ENCODE measurements at regions not wholly inside any gene's neighbourhood (a gene's known extent, or its start where the extent isn't known, plus 50 kb on each side); places are given as distances from the start of the nearest gene placed in this dataset.

DNA sequence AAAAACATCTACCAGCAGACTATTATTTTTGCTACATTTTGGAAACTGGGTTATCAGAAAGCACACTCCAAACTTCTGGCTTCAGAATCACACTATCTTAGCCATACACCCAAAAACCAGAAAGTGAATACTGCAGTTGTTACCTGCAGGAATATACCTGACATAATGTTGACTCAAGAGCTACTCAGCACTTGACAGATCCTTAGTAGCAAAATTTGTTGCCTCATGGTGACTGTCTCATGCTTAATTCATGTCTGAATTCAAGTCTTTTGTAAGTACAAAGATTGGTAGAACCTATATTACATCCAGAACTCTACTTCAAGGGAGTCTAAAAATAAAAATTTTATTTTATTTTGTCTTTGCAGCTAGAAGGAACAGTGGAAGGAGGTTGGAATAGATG lies 140.2 kb upstream of the GYPA start:
- H3K27me3 ChIP-seq (ENCODE audit: control insufficient read depth, insufficient read depth, low read length): no peaks in the 10 kb centered on the region
- H3K9me3 ChIP-seq (ENCODE audit: control insufficient read depth, low read depth, low read length): no peaks in the 10 kb centered on the region
- no peak overlapping the region for H3K4me3 ChIP-seq (ENCODE audit: low read length)
- DNase-seq: no peak
- no peaks in the 10 kb centered on the region for H3K4me1 ChIP-seq (ENCODE audit: control insufficient read depth, insufficient read depth, low read length)
- H3K36me3 ChIP-seq (ENCODE audit: control insufficient read depth, insufficient read depth, low read length): no peaks in the 10 kb centered on the region
- no peak overlapping the region for H3K27ac ChIP-seq (ENCODE audit: low read length)

DNA sequence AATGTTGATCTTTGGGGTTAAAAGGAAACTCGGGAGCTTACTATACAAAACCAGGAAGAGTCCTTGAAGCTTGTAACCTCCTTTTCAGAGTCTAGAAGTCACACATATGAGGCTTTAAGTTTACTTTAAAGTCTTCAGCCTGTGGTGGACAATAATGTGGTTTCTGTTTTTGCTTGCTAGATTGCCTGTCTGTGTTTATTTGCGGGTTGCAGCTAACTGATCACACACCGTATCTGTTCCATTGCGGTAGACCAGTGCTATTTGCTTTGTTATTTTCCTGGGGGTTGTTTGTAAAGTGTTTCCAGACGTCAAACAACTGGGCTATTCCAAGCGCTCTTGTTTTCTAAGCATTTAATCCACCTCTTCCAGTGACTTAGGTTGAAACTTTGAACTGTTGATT lies 143.0 kb upstream of the GYPA start:
- no peak overlapping the region for H3K4me3 ChIP-seq (ENCODE audit: low read length)
- no peak for DNase-seq
- H3K27me3 ChIP-seq (ENCODE audit: control insufficient read depth, insufficient read depth, low read length): no peaks in the 10 kb centered on the region
- no peaks in the 10 kb centered on the region for H3K36me3 ChIP-seq (ENCODE audit: control insufficient read depth, insufficient read depth, low read length)
- H3K9me3 ChIP-seq (ENCODE audit: control insufficient read depth, low read depth, low read length): no peaks in the 10 kb centered on the region
- 28% methylated on average over 2 of the region's 6 CpGs for WGBS (ENCODE audit: insufficient coverage, low lambda C conversion rate)
- H3K4me1 ChIP-seq (ENCODE audit: control insufficient read depth, insufficient read depth, low read length): no peaks in the 10 kb centered on the region
- H3K27ac ChIP-seq (ENCODE audit: low read length): no peak overlapping the region

DNA sequence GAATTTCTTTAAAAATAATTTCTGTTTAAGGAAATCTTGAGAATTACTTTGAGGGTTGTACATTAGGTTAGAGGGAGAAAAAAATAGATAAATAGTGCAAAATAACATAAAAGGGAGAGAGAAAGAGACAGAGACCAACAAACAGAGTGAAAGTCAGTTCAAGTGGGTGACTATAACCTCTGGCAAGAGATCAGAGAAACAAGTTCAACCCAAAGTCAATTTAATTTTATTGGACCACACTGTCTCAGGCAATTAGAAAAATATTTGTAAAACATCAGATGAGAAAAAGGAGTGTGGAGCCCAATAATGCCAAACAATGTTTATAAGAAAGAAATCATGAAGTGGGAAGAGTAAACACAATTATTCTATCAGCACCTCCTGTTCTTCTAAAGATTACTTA lies 143.5 kb upstream of the GYPA start:
- DNase-seq: no peak
- Histone ChIP-seq H3K27me3 (ENCODE audit: control insufficient read depth, insufficient read depth, low read length) (no peaks in the 10 kb centered on the region), H3K36me3 (ENCODE audit: control insufficient read depth, insufficient read depth, low read length) (no peaks in the 10 kb centered on the region), H3K27ac (ENCODE audit: low read length) (no peak overlapping the region), H3K4me1 (ENCODE audit: control insufficient read depth, insufficient read depth, low read length) (no peaks in the 10 kb centered on the region), H3K4me3 (ENCODE audit: low read length) (no peak overlapping the region), H3K9me3 (ENCODE audit: control insufficient read depth, low read depth, low read length) (no peaks in the 10 kb centered on the region)

DNA sequence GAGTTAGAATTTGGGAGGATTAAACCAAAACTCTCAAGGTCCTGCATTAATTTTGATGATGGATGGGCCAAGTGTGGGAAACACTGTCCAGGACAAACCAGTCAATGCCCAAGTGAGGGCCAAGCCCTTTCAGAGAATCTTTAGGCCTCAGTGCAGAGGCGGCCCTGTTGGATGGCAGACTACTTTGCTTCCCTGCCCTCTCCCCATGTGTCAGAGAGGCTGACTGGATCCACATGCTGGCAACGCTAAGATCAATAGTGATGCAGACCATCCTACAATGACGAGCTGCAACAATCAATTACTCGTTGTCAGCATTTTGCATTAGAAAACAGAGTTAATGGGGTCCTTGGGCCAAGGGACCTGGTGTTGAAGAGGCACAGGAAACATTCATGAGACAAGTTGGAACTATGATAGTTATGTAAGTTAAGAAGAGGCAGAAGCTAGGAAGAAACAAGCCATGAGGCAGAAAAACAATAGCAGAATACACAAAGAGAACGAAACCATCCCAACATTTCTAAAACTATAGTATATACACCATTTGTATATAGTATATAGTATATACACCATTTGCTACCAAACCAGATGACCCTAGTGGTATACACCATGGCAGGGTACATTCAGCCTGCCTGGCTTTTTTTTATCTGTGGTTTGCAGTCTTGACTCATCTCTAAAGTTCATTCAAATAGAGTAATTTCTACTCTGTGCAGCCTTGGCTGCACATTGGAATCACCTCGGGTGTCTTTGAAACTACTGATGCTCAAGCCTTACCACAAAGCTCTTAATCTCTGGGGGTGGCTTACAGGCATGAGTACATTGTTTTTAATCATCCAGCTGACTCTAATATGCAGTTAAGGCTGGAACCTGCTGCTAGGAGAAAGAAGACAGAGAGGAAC lies 147.7 kb upstream of the GYPA start:
- Histone ChIP-seq H3K4me3 (ENCODE audit: low read length) (no peak overlapping the region), H3K4me1 (ENCODE audit: control insufficient read depth, insufficient read depth, low read length) (no peaks in the 10 kb centered on the region), H3K27me3 (ENCODE audit: control insufficient read depth, insufficient read depth, low read length) (no peaks in the 10 kb centered on the region), H3K27ac (ENCODE audit: low read length) (no peak overlapping the region), H3K9me3 (ENCODE audit: control insufficient read depth, low read depth, low read length) (no peaks in the 10 kb centered on the region), H3K36me3 (ENCODE audit: control insufficient read depth, insufficient read depth, low read length) (no peaks in the 10 kb centered on the region)
- 90% methylated on average over 2 of the region's 6 CpGs for WGBS (ENCODE audit: insufficient coverage, low lambda C conversion rate)
- no peak for DNase-seq

DNA sequence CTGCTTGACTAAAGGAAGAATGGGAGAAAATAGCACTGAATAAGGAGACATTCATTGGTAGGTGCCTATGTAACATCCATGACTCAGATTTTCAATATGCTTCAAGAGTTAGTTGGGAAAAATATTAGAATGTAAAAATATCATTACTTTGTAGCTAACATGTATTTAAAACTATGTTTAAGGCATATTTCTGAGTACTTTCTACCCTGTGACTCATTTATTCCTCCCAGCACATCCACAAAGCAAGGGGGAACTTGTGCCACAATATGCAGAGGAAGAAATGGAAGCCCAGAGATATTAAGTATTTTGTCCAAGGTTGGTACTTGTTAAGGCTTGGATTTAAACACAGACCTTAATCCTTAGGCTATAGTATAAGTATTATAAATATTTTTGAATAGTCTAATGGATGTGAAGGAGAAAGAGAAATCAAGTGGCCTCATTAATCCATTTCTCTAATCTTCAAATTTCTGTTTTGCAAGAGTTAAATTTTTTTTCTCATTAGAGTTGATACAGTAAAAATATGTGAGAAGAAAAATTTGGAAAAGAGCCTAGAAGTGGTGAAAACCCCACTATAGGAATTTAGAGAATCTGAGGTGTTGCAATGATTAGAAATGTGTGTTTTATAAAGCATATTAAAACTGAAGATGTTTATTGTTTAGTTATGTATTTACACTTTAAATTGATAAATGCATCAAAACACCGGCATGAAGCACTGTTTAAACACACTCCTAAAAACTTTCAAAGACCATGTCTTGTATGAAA lies 149.3 kb upstream of the GYPA start:
- 100% methylated on average over 1 of the region's 1 CpG for WGBS (ENCODE audit: insufficient coverage, low lambda C conversion rate)
- DNase-seq: no peak
- Histone ChIP-seq H3K36me3 (ENCODE audit: control insufficient read depth, insufficient read depth, low read length) (no peaks in the 10 kb centered on the region), H3K4me3 (ENCODE audit: low read length) (no peak overlapping the region), H3K27me3 (ENCODE audit: control insufficient read depth, insufficient read depth, low read length) (no peaks in the 10 kb centered on the region), H3K27ac (ENCODE audit: low read length) (no peak overlapping the region), H3K4me1 (ENCODE audit: control insufficient read depth, insufficient read depth, low read length) (no peaks in the 10 kb centered on the region), H3K9me3 (ENCODE audit: control insufficient read depth, low read depth, low read length) (no peaks in the 10 kb centered on the region)

GRCh38 chr4:144291164-144291563 lies 150.6 kb upstream of the GYPA start:
- H3K27me3 ChIP-seq (ENCODE audit: control insufficient read depth, insufficient read depth, low read length): no peaks in the 10 kb centered on the region
- no peaks in the 10 kb centered on the region for H3K4me1 ChIP-seq (ENCODE audit: control insufficient read depth, insufficient read depth, low read length)
- H3K36me3 ChIP-seq (ENCODE audit: control insufficient read depth, insufficient read depth, low read length): no peaks in the 10 kb centered on the region
- 93% methylated on average over 2 of the region's 4 CpGs for whole genome bisulfite sequencing (ENCODE audit: insufficient coverage, low lambda C conversion rate)
- H3K27ac ChIP-seq (ENCODE audit: low read length): no peak overlapping the region
- H3K9me3 ChIP-seq (ENCODE audit: control insufficient read depth, low read depth, low read length): no peaks in the 10 kb centered on the region
- DNase-seq: no peak
- H3K4me3 ChIP-seq (ENCODE audit: low read length): no peak overlapping the region

DNA sequence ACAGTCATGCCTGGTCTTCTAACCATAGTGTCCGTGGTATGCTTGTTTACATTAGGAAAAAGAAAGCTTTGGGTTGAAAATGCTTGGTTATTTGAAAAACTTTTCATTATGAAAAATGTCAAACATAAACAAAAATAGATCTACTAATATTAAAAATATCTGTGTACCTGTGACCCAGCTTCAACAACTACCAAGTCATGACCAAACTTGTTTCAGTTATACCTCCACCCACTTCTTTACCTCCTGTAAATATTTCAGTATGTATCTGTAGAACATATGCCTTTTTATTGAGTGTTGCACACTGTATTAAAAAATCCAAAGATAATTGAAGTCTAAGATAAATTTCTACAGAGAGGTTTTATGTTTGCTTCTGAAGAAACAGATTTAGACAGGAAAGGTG lies 153.7 kb upstream of the GYPA start:
- WGBS (ENCODE audit: insufficient coverage, low lambda C conversion rate): 88% methylated on average over 1 of the region's 1 CpG
- Histone ChIP-seq H3K27ac (ENCODE audit: low read length) (no peak overlapping the region), H3K4me1 (ENCODE audit: control insufficient read depth, insufficient read depth, low read length) (no peaks in the 10 kb centered on the region), H3K36me3 (ENCODE audit: control insufficient read depth, insufficient read depth, low read length) (no peaks in the 10 kb centered on the region), H3K4me3 (ENCODE audit: low read length) (no peak overlapping the region), H3K27me3 (ENCODE audit: control insufficient read depth, insufficient read depth, low read length) (no peaks in the 10 kb centered on the region), H3K9me3 (ENCODE audit: control insufficient read depth, low read depth, low read length) (no peaks in the 10 kb centered on the region)
- DNase-seq: no peak

GRCh38 chr4:144295286-144295995 lies 154.9 kb upstream of the GYPA start:
- no peaks in the 10 kb centered on the region for H3K4me1 ChIP-seq (ENCODE audit: control insufficient read depth, insufficient read depth, low read length)
- 100% methylated on average over 2 of the region's 8 CpGs for WGBS (ENCODE audit: insufficient coverage, low lambda C conversion rate)

GRCh38 chr4:144296941-144297340 lies 156.4 kb upstream of the GYPA start:
- WGBS (ENCODE audit: insufficient coverage, low lambda C conversion rate): no CpG with 5 or more reads among the region's 2 CpGs
- no peaks in the 10 kb centered on the region for H3K9me3 ChIP-seq (ENCODE audit: control insufficient read depth, low read depth, low read length)
- no peaks in the 10 kb centered on the region for H3K36me3 ChIP-seq (ENCODE audit: control insufficient read depth, insufficient read depth, low read length)

More at GRCh38 chr4:144295286-144295995, 154.9 kb upstream of the GYPA start:
- no peak for DNase-seq
- no peaks in the 10 kb centered on the region for H3K27me3 ChIP-seq (ENCODE audit: control insufficient read depth, insufficient read depth, low read length)
- no peak overlapping the region for H3K27ac ChIP-seq (ENCODE audit: low read length)
- H3K4me3 ChIP-seq (ENCODE audit: low read length): no peak overlapping the region
- no peaks in the 10 kb centered on the region for H3K9me3 ChIP-seq (ENCODE audit: control insufficient read depth, low read depth, low read length)
- H3K36me3 ChIP-seq (ENCODE audit: control insufficient read depth, insufficient read depth, low read length): no peaks in the 10 kb centered on the region

GRCh38 chr4:144298519-144298918 lies 158.0 kb upstream of the GYPA start:
- no peaks in the 10 kb centered on the region for H3K4me1 ChIP-seq (ENCODE audit: control insufficient read depth, insufficient read depth, low read length)
- H3K36me3 ChIP-seq (ENCODE audit: control insufficient read depth, insufficient read depth, low read length): no peaks in the 10 kb centered on the region
- WGBS (ENCODE audit: insufficient coverage, low lambda C conversion rate): no CpG with 5 or more reads among the region's 3 CpGs
- H3K27ac ChIP-seq (ENCODE audit: low read length): no peak overlapping the region
- DNase-seq: no peak
- no peaks in the 10 kb centered on the region for H3K27me3 ChIP-seq (ENCODE audit: control insufficient read depth, insufficient read depth, low read length)
- H3K9me3 ChIP-seq (ENCODE audit: control insufficient read depth, low read depth, low read length): no peaks in the 10 kb centered on the region
- H3K4me3 ChIP-seq (ENCODE audit: low read length): no peak overlapping the region

More at GRCh38 chr4:144296941-144297340, 156.4 kb upstream of the GYPA start:
- Histone ChIP-seq H3K27me3 (ENCODE audit: control insufficient read depth, insufficient read depth, low read length) (no peaks in the 10 kb centered on the region), H3K27ac (ENCODE audit: low read length) (no peak overlapping the region), H3K4me1 (ENCODE audit: control insufficient read depth, insufficient read depth, low read length) (no peaks in the 10 kb centered on the region), H3K4me3 (ENCODE audit: low read length) (no peak overlapping the region)
- DNase-seq: no peak

All from large intestine (tissue), 3 donors.